ENCODE measurements at regions not wholly inside any gene's neighbourhood (a gene's known extent, or its start where the extent isn't known, plus 50 kb on each side); places are given as distances from the start of the nearest gene placed in this dataset.

DNA sequence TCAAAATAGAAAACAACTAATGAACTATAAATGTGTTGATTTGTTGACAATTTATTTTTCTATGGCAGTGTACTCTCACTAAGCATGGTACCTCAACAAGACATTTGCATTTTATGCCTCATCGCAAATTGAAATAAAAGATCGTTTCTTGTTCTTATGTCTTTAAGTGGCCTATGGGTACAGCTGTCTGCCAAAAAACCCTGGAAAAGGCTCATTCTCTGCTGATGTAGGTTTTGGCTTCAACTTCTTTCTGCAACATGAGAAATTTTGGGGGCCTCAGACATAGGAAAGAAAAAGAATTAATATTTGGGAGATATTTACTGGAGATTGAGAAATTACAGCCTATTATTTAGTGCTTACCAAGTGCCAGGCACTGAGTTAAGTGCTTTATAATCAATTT is 205.1 kb upstream of the DPP10 start:
- TF ChIP-seq POLR2A (IDR thresholded peaks at IDR 0.05; ENCODE audit: low read depth, low read length) (no peak), SPI1 (IDR thresholded peaks at IDR 0.05; ENCODE audit: low read depth, low read length) (no peak), TAF1 (IDR thresholded peaks at IDR 0.05; ENCODE audit: low read depth, low read length) (no peak), POLR2AphosphoS5 (IDR thresholded peaks at IDR 0.05; ENCODE audit: low read depth, low read length) (no peak), PAX5 (IDR thresholded peaks at IDR 0.05; ENCODE audit: insufficient read depth, low read length, severe bottlenecking) (no peak), POU2F2 (IDR thresholded peaks at IDR 0.05; ENCODE audit: low read depth, low read length) (no peak)
